ENCODE measurements at regions not wholly inside any gene's neighbourhood (a gene's known extent, or its start where the extent isn't known, plus 50 kb on each side); places are given as distances from the start of the nearest gene placed in this dataset.

- TF ChIP-seq CTCF (IDR thresholded peaks at IDR 0.05; ENCODE audit: low read depth, low read length, poor library complexity, severe bottlenecking) (no peak), EZH2phosphoT487 (IDR thresholded peaks at IDR 0.05; ENCODE audit: borderline replicate concordance, low read length) (no peak)
Measured at GRCh38 chr7:79507131-79507530, 53.7 kb upstream of the MAGI2 start.
